Neural cell (in vitro differentiated cells): ENCODE measurements at regions not wholly inside any gene's neighbourhood (a gene's known extent, or its start where the extent isn't known, plus 50 kb on each side); places are given as distances from the start of the nearest gene placed in this dataset.

Experiments
- CTCF ChIP-seq: fragments of 450-650 bp; IDR thresholded peaks from 2 replicates; pipeline ENCODE4 v1.5.1; 2014; ENCODE audit warnings: antibody characterized with exemption, mild to moderate bottlenecking, moderate library complexity; ENCODE audit not compliant: poor library complexity, severe bottlenecking
- EP300 ChIP-seq: fragments of 450-650 bp; conservative IDR thresholded peaks from 2 replicates; pipeline ENCODE4 v1.6.1; 2014; ENCODE audit warnings: antibody characterized with exemption, mild to moderate bottlenecking, moderate library complexity; ENCODE audit not compliant: poor library complexity, severe bottlenecking
- EZH2 ChIP-seq: fragments of 200-600, 300-800 bp; shearing (Covaris generic), sonication (generic); IDR thresholded peaks from 2 replicates; pipeline ENCODE4 v1.6.1; 2014; ENCODE audit warnings: antibody characterized with exemption, low read length, borderline replicate concordance, mild to moderate bottlenecking; ENCODE audit not compliant: insufficient read depth, poor library complexity, severe bottlenecking
- MXI1 ChIP-seq: fragments of 450-650 bp; conservative IDR thresholded peaks from 2 replicates; pipeline ENCODE4 v1.6.1; 2014; ENCODE audit warnings: antibody characterized with exemption, mild to moderate bottlenecking; ENCODE audit not compliant: poor library complexity, severe bottlenecking
- POLR2AphosphoS5 ChIP-seq: IDR thresholded peaks from 2 replicates; pipeline ENCODE4 v1.6.1; 2012
- REST ChIP-seq: IDR thresholded peaks from 2 replicates; pipeline ENCODE4 v1.6.1; 2012; ENCODE audit warnings: borderline replicate concordance
- SMC3 ChIP-seq: fragments of 450-650 bp; conservative IDR thresholded peaks from 2 replicates; pipeline ENCODE4 v1.6.1; 2014; ENCODE audit warnings: antibody characterized with exemption, mild to moderate bottlenecking, moderate library complexity; ENCODE audit not compliant: poor library complexity
- TAF1 ChIP-seq: IDR thresholded peaks from 2 replicates; pipeline ENCODE4 v1.6.1; 2012; ENCODE audit warnings: low read depth

- TF ChIP-seq CTCF, result no peak
- TF ChIP-seq EP300, result no peak
- no peak for TF ChIP-seq REST
- no peak for TF ChIP-seq SMC3
- TF ChIP-seq TAF1, result no peak
- TF ChIP-seq EZH2, result no peak
- TF ChIP-seq POLR2AphosphoS5, result no peak
- TF ChIP-seq MXI1, result no peak
Measured at GRCh38 chrX:13250826-13251580, 68.8 kb downstream of the ATXN3L start.
